Keratinocyte (primary cell): ENCODE measurements at regions not wholly inside any gene's neighbourhood (a gene's known extent, or its start where the extent isn't known, plus 50 kb on each side); places are given as distances from the start of the nearest gene placed in this dataset.

Experiments
- CTCF ChIP-seq, 3 experiments: IDR thresholded peaks in 1 of 3; conservative IDR thresholded peaks in 1 of 3; optimal IDR thresholded peaks in 1 of 3; 2 replicates in 2 of 3; 3 replicates in 1 of 3; pipeline versions ENCODE3 to v1.5.1; 2011; ENCODE audit warnings: low read length in 3 of 3, mild to moderate bottlenecking in 3 of 3, moderate library complexity in 2 of 3, control low read depth in 1 of 3, inconsistent platforms in 1 of 3; ENCODE audit not compliant: insufficient read depth in 2 of 3; ENCODE audit errors: extremely low read depth in 1 of 3
- EZH2 ChIP-seq: IDR thresholded peaks from one replicate; pipeline ENCODE4 v1.6.1; 2012; ENCODE audit warnings: inconsistent platforms, mild to moderate bottlenecking, low read length, moderate library complexity

- TF ChIP-seq CTCF (optimal IDR thresholded peaks at IDR 0.05 in 1 of 3, IDR thresholded peaks at IDR 0.05 in 1 of 3, conservative IDR thresholded peaks at IDR 0.05 in 1 of 3; ENCODE audit: extremely low read depth in 1 of 3, insufficient read depth in 2 of 3, low read length in 3 of 3) (no peak), EZH2 (no peak)
Observed at GRCh38 chr10:23988006-23988405, 220.9 kb upstream of the KIAA1217 start.
